ENCODE measurements at regions not wholly inside any gene's neighbourhood (a gene's known extent, or its start where the extent isn't known, plus 50 kb on each side); places are given as distances from the start of the nearest gene placed in this dataset.
"Not testable (repeated sequence)": the region's sequence is repeated elsewhere in the genome, so short reads cannot be mapped to it uniquely, and the experiment has no call there.

DNA sequence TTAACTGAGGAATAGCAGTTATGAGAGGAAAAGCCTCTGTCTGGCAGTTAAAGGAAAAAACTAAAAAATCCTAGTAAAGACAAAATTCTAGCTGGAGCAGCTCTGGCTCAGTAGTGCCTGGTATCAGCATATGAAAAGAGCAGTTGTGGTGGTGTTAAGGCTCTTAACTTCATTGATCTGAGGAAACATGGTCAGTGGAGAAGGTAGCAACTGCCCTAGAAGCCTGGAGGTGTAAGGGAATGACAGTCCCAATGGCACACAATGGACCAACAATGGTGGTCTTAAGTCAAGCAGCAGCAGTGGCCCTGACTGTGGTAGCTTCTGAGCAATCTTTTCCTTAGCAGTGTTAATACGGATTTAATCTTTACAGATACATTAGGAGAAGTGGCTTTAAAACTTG, 189.6 kb upstream of the POF1B start:
- no peak for TF ChIP-seq CTCF (IDR thresholded peaks at IDR 0.05; ENCODE audit: borderline replicate concordance, extremely low read depth, insufficient read depth)
- no peaks in the 10 kb centered on the region for H3K36me3 ChIP-seq (ENCODE audit: control insufficient read depth in 2 of 3, insufficient read depth in 3 of 3, low read length in 3 of 3)
- FAIRE-seq (no peak), DNase-seq (no peak)
- no peak overlapping the region for H3K9ac ChIP-seq (ENCODE audit: low read length in 3 of 3)
- no peak overlapping the region for H3K27ac ChIP-seq (ENCODE audit: low read depth in 2 of 2, low read length in 2 of 2)
- intact Hi-C loops (cut with DNase I) = no loop called here
- H3K27me3 ChIP-seq (ENCODE audit: control insufficient read depth, insufficient read depth, low read length) = no peaks in the 10 kb centered on the region
- H3K4me1 ChIP-seq (ENCODE audit: control insufficient read depth in 2 of 3, insufficient read depth in 2 of 3, low read depth in 1 of 3, low read length in 3 of 3) = no peaks in the 10 kb centered on the region
- no peaks in the 10 kb centered on the region for H3K9me3 ChIP-seq (ENCODE audit: control insufficient read depth in 2 of 3, insufficient read depth in 1 of 3, low read length in 3 of 3)
- H3K4me3 ChIP-seq (ENCODE audit: low read length in 3 of 3) = no peak overlapping the region

GRCh38 chrX:85561231-85561630, 181.8 kb upstream of the POF1B start:
- TF ChIP-seq CTCF (IDR thresholded peaks at IDR 0.05; ENCODE audit: borderline replicate concordance, extremely low read depth, insufficient read depth) = no peak
- H3K27me3 ChIP-seq (ENCODE audit: control insufficient read depth, insufficient read depth, low read length) = no peaks in the 10 kb centered on the region
- H3K4me3 ChIP-seq (ENCODE audit: low read length in 3 of 3) = no peak overlapping the region
- no peak overlapping the region for H3K27ac ChIP-seq (ENCODE audit: low read depth in 2 of 2, low read length in 2 of 2)
- no peaks in the 10 kb centered on the region for H3K36me3 ChIP-seq (ENCODE audit: control insufficient read depth in 2 of 3, insufficient read depth in 3 of 3, low read length in 3 of 3)
- H3K9me3 ChIP-seq (ENCODE audit: control insufficient read depth in 2 of 3, insufficient read depth in 1 of 3, low read length in 3 of 3) = no peaks in the 10 kb centered on the region
- intact Hi-C loops (cut with DNase I) = no loop called here
- FAIRE-seq (no peak), DNase-seq (peak in 1 of 5 donors; percentile 26)
- no peak overlapping the region for H3K9ac ChIP-seq (ENCODE audit: low read length in 3 of 3)
- no peaks in the 10 kb centered on the region for H3K4me1 ChIP-seq (ENCODE audit: control insufficient read depth in 2 of 3, insufficient read depth in 2 of 3, low read depth in 1 of 3, low read length in 3 of 3)

- H3K27ac ChIP-seq (ENCODE audit: low read depth in 2 of 2, low read length in 2 of 2) = no peak overlapping the region
- H3K27me3 ChIP-seq (ENCODE audit: control insufficient read depth, insufficient read depth, low read length) = no peaks in the 10 kb centered on the region
- H3K36me3 ChIP-seq (ENCODE audit: control insufficient read depth in 2 of 3, insufficient read depth in 3 of 3, low read length in 3 of 3) = no peaks in the 10 kb centered on the region
- H3K9me3 ChIP-seq (ENCODE audit: control insufficient read depth in 2 of 3, insufficient read depth in 1 of 3, low read length in 3 of 3) = no peaks in the 10 kb centered on the region
- DNase-seq (no peak), FAIRE-seq (peak; percentile 98)
- peak; percentile 15 for TF ChIP-seq CTCF (IDR thresholded peaks at IDR 0.05; ENCODE audit: borderline replicate concordance, extremely low read depth, insufficient read depth)
- H3K9ac ChIP-seq (ENCODE audit: low read length in 3 of 3) = no peak overlapping the region
- no peaks in the 10 kb centered on the region for H3K4me1 ChIP-seq (ENCODE audit: control insufficient read depth in 2 of 3, insufficient read depth in 2 of 3, low read depth in 1 of 3, low read length in 3 of 3)
- intact Hi-C loops (cut with DNase I) = no loop called here
- no peak overlapping the region for H3K4me3 ChIP-seq (ENCODE audit: low read length in 3 of 3)
These were observed 165.1 kb upstream of the POF1B start for GRCh38 chrX:85544609-85545008.

- intact Hi-C loops (cut with DNase I) = no loop called here
These were observed 164.4 kb upstream of the POF1B start for GRCh38 chrX:85543866-85544265.

GRCh38 chrX:85529141-85529540, 149.7 kb upstream of the POF1B start:
- H3K27ac ChIP-seq (ENCODE audit: low read depth in 2 of 2, low read length in 2 of 2); H3K9me3 ChIP-seq (ENCODE audit: control insufficient read depth in 2 of 3, insufficient read depth in 1 of 3, low read length in 3 of 3); H3K9ac ChIP-seq (ENCODE audit: low read length in 3 of 3); H3K27me3 ChIP-seq (ENCODE audit: control insufficient read depth, insufficient read depth, low read length); H3K4me1 ChIP-seq (ENCODE audit: control insufficient read depth in 2 of 3, insufficient read depth in 2 of 3, low read depth in 1 of 3, low read length in 3 of 3); intact Hi-C loops (cut with DNase I); FAIRE-seq; H3K4me3 ChIP-seq (ENCODE audit: low read length in 3 of 3); H3K36me3 ChIP-seq (ENCODE audit: control insufficient read depth in 2 of 3, insufficient read depth in 3 of 3, low read length in 3 of 3): not testable (repeated sequence)
- DNase-seq = peak in 1 of 5 donors; percentile 15

More at GRCh38 chrX:85543866-85544265, 164.4 kb upstream of the POF1B start:
- no peaks in the 10 kb centered on the region for H3K27me3 ChIP-seq (ENCODE audit: control insufficient read depth, insufficient read depth, low read length)
- no peaks in the 10 kb centered on the region for H3K9me3 ChIP-seq (ENCODE audit: control insufficient read depth in 2 of 3, insufficient read depth in 1 of 3, low read length in 3 of 3)
- no peaks in the 10 kb centered on the region for H3K36me3 ChIP-seq (ENCODE audit: control insufficient read depth in 2 of 3, insufficient read depth in 3 of 3, low read length in 3 of 3)
- DNase-seq (peak in 1 of 5 donors; percentile 4), FAIRE-seq (no peak)
- no peak overlapping the region for H3K4me3 ChIP-seq (ENCODE audit: low read length in 3 of 3)
- H3K9ac ChIP-seq (ENCODE audit: low read length in 3 of 3) = no peak overlapping the region
- H3K4me1 ChIP-seq (ENCODE audit: control insufficient read depth in 2 of 3, insufficient read depth in 2 of 3, low read depth in 1 of 3, low read length in 3 of 3) = no peaks in the 10 kb centered on the region
- no peak overlapping the region for H3K27ac ChIP-seq (ENCODE audit: low read depth in 2 of 2, low read length in 2 of 2)
- TF ChIP-seq CTCF (IDR thresholded peaks at IDR 0.05; ENCODE audit: borderline replicate concordance, extremely low read depth, insufficient read depth) = no peak

All from kidney (tissue), 13 donors.